KMS-11 (cell line): ENCODE measurements at regions not wholly inside any gene's neighbourhood (a gene's known extent, or its start where the extent isn't known, plus 50 kb on each side); places are given as distances from the start of the nearest gene placed in this dataset.

Source experiments
- H2AFZ ChIP-seq: fragments of 200-600 bp; sonication (generic); 2 replicates; pipeline ENCODE4 v1.6.1; 2016; ENCODE audit warnings: antibody characterized with exemption, mixed run types, low read depth
- H3K27ac ChIP-seq: fragments of 200-600 bp; sonication (generic); 2 replicates; pipeline ENCODE4 v1.6.1; 2016; ENCODE audit warnings: mild to moderate bottlenecking, mixed run types
- H3K27me3 ChIP-seq: fragments of 200-600 bp; sonication (generic); 2 replicates; pipeline ENCODE4 v1.6.1; 2017; ENCODE audit warnings: mild to moderate bottlenecking, low read depth, mixed run types, moderate library complexity; ENCODE audit not compliant: insufficient read depth
- H3K36me3 ChIP-seq: fragments of 200-600 bp; sonication (generic); 2 replicates; pipeline ENCODE4 v1.6.1; 2017; ENCODE audit warnings: mild to moderate bottlenecking, mixed run types; ENCODE audit not compliant: insufficient read depth
- H3K4me1 ChIP-seq: fragments of 200-600 bp; sonication (generic); 2 replicates; pipeline ENCODE4 v1.6.1; 2016; ENCODE audit warnings: mild to moderate bottlenecking, low read depth, mixed run types; ENCODE audit not compliant: poor library complexity, severe bottlenecking
- H3K4me2 ChIP-seq: fragments of 200-600 bp; sonication (generic); 2 replicates; pipeline ENCODE4 v1.7.0; 2016; ENCODE audit warnings: mild to moderate bottlenecking, mixed run types
- H3K4me3 ChIP-seq: fragments of 200-600 bp; sonication (generic); IDR thresholded peaks from 2 replicates; pipeline ENCODE4 v1.6.1; 2017; ENCODE audit warnings: low read depth, low read length, mixed read lengths; ENCODE audit not compliant: insufficient read depth
- H3K79me2 ChIP-seq: fragments of 200-600 bp; sonication (generic); 2 replicates; pipeline ENCODE4 v1.6.1; 2016; ENCODE audit warnings: low read depth, mixed run types; ENCODE audit not compliant: insufficient read depth
- H3K9ac ChIP-seq: fragments of 200-600 bp; sonication (generic); 2 replicates; pipeline ENCODE4 v1.6.1; 2016; ENCODE audit warnings: mild to moderate bottlenecking, mixed run types
- H4K20me1 ChIP-seq: fragments of 200-600 bp; sonication (generic); 2 replicates; pipeline ENCODE4 v1.6.1; 2016; ENCODE audit warnings: mild to moderate bottlenecking, mixed run types; ENCODE audit not compliant: insufficient read depth
- TF ChIP-seq, protein P1 (sequence below): fragments of 200-600 bp; sonication (generic); conservative IDR thresholded peaks from 2 replicates; pipeline ENCODE4 v1.6.1; 2017; ENCODE audit warnings: low read depth, mild to moderate bottlenecking, antibody characterized with exemption, low read length, moderate library complexity, mixed read lengths

GRCh38 chr3:18501679-18502343 lies 76.7 kb upstream of the SATB1 start:
- no peak overlapping the region for H3K4me3 ChIP-seq
- no peak overlapping the region for H3K9ac ChIP-seq
- H3K27ac ChIP-seq: no peak overlapping the region
- H4K20me1 ChIP-seq: no peaks in the 10 kb centered on the region
- no peak overlapping the region for H2AFZ ChIP-seq
- H3K79me2 ChIP-seq: no peaks in the 10 kb centered on the region
- H3K4me1 ChIP-seq: no peaks in the 10 kb centered on the region
- H3K4me2 ChIP-seq: no peak overlapping the region
- no peaks in the 10 kb centered on the region for H3K36me3 ChIP-seq
- H3K27me3 ChIP-seq: no peaks in the 10 kb centered on the region
- TF ChIP-seq, protein P1, sequence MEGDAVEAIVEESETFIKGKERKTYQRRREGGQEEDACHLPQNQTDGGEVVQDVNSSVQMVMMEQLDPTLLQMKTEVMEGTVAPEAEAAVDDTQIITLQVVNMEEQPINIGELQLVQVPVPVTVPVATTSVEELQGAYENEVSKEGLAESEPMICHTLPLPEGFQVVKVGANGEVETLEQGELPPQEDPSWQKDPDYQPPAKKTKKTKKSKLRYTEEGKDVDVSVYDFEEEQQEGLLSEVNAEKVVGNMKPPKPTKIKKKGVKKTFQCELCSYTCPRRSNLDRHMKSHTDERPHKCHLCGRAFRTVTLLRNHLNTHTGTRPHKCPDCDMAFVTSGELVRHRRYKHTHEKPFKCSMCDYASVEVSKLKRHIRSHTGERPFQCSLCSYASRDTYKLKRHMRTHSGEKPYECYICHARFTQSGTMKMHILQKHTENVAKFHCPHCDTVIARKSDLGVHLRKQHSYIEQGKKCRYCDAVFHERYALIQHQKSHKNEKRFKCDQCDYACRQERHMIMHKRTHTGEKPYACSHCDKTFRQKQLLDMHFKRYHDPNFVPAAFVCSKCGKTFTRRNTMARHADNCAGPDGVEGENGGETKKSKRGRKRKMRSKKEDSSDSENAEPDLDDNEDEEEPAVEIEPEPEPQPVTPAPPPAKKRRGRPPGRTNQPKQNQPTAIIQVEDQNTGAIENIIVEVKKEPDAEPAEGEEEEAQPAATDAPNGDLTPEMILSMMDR: no peak

GRCh38 chr3:18500322-18500721 lies 75.2 kb upstream of the SATB1 start:
- Histone ChIP-seq H3K9ac (no peak overlapping the region), H3K27me3 (no peaks in the 10 kb centered on the region), H3K79me2 (no peaks in the 10 kb centered on the region), H3K4me3 (no peak overlapping the region), H4K20me1 (no peaks in the 10 kb centered on the region), H3K27ac (no peak overlapping the region), H3K4me2 (no peak overlapping the region), H3K36me3 (no peaks in the 10 kb centered on the region), H3K4me1 (no peaks in the 10 kb centered on the region), H2AFZ (no peak overlapping the region)
- TF ChIP-seq, protein P1: no peak

DNA sequence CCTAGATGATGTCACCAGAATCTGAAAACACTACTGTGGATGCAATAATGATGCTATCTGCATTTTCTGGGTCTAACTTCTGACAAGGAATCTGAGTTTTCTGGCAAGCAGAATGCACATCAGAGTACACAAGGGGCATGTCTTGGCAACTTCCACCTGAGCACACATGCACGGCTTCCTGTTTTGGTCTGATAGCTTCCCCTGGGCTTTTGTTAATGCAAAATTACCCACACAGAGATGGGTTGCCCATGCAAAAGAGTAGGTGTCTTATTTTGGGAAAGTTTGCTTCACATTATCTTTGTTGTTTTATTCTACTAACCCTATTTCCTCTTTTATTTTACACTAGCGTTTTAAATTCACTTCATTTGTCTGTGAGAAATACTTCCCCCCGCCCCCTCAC lies 74.2 kb upstream of the SATB1 start:
- no peaks in the 10 kb centered on the region for H3K27me3 ChIP-seq
- H2AFZ ChIP-seq: no peak overlapping the region
- no peaks in the 10 kb centered on the region for H3K79me2 ChIP-seq
- H3K9ac ChIP-seq: no peak overlapping the region
- no peaks in the 10 kb centered on the region for H3K4me1 ChIP-seq
- no peak overlapping the region for H3K4me3 ChIP-seq
- no peaks in the 10 kb centered on the region for H4K20me1 ChIP-seq
- no peak overlapping the region for H3K27ac ChIP-seq
- no peaks in the 10 kb centered on the region for H3K36me3 ChIP-seq
- no peak overlapping the region for H3K4me2 ChIP-seq
- TF ChIP-seq, protein P1: no peak

DNA sequence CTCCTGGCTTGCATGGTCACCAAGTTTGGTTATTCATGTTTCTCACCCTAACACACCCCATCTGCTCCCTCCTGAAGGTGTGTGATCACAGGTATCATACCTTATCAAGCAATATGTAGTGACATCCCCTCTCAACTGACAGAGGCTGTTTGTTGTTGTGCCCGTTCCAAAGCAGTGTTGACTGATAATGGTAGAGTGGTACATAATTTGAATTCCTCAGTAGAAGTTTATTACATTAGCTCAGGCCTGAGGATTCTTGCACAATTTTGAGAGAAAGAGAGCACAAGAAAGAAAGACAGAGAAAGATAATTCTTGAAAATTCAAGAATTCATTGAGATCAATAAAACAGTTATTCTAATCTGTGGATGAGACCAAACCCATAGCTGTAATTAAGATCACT lies 69.1 kb upstream of the SATB1 start:
- TF ChIP-seq, protein P1: no peak
- Histone ChIP-seq H3K79me2 (no peaks in the 10 kb centered on the region), H3K9ac (no peak overlapping the region), H3K4me3 (no peak overlapping the region), H3K4me2 (no peak overlapping the region), H2AFZ (no peak overlapping the region), H4K20me1 (no peaks in the 10 kb centered on the region), H3K27me3 (no peaks in the 10 kb centered on the region), H3K36me3 (no peaks in the 10 kb centered on the region), H3K4me1 (no peaks in the 10 kb centered on the region), H3K27ac (no peak overlapping the region)
